ENCODE measurements at regions not wholly inside any gene's neighbourhood (a gene's known extent, or its start where the extent isn't known, plus 50 kb on each side); places are given as distances from the start of the nearest gene placed in this dataset.
"Not testable (repeated sequence)": the region's sequence is repeated elsewhere in the genome, so short reads cannot be mapped to it uniquely, and the experiment has no call there.

DNA sequence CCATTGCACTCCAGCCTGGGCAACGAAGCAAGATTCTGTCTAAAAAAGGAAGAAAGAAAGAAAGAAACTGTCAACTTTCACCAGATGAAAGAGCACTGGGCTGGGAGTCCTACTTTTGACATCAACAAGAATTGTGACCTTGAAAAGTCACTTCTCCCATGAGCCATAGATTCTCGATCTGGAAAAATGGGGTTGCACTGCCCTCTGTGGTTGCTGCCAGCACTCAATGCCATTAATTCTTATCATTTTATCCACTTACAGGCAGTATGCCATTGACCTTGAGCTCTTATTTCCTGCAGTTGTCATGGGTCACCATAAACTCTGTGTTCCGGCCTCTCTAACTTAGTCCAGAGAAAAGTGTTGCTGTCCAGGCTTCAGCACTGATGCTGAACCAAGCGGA, 137.2 kb downstream of the NOC3L start:
- no peak for DNase-seq (ENCODE audit: low read depth in 2 of 2)

- DNase-seq (ENCODE audit: low read depth in 2 of 2), result no peak
Measured at GRCh38 chr10:94230134-94230785, 132.5 kb downstream of the NOC3L start.

DNA sequence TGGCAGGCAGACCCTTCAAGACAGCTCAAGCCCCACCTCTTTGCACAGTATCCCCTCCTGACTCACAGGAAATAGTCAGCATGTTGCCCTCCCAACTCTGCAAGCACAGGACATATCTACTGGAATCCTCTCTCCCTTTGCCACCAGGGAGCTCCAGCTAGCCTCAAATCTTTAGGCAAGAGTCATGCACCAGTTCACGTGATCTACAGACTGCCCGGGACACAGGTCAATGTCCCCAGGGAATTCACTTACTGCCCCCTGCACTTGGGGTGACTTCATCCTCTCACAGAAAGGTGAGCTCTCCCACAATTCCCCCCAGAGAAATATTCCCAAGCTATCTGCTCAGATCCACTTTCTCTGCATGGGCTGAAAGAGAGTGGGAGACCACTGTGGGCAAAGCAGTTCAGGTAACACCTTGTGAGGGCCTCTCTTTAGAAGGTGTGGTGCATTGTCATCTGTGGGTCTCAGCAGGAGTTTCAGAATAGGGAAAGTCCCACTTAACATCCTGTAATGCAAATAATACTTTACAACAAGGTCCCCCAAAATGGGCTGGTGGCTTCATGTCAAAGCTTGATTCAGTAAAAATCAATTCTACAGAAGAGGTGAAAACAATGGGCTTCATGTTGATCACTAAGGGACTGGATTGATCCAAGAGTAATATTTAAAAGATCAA, 129.9 kb downstream of the NOC3L start:
- no peak for DNase-seq (ENCODE audit: low read depth in 2 of 2)

DNA sequence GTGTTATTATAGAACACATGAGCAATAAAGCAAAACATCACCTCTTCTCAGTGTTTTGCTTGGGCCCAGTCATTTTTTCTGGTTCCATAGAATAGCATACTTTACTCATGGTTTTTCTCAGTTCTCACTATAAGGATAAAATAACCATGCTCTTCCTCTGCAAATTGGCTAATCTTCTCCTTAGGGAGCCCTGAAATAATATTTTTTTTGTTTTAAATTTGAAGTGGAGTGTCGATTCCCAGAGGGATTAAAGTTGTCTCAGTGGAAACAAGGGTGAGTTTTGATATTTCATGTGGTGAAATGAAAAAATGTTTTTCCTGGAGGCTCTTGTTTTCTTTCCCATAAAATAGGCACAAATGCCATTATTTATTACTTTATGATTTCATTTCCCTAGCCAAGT, 127.3 kb downstream of the NOC3L start:
- no peak for DNase-seq (ENCODE audit: low read depth in 2 of 2)

DNA sequence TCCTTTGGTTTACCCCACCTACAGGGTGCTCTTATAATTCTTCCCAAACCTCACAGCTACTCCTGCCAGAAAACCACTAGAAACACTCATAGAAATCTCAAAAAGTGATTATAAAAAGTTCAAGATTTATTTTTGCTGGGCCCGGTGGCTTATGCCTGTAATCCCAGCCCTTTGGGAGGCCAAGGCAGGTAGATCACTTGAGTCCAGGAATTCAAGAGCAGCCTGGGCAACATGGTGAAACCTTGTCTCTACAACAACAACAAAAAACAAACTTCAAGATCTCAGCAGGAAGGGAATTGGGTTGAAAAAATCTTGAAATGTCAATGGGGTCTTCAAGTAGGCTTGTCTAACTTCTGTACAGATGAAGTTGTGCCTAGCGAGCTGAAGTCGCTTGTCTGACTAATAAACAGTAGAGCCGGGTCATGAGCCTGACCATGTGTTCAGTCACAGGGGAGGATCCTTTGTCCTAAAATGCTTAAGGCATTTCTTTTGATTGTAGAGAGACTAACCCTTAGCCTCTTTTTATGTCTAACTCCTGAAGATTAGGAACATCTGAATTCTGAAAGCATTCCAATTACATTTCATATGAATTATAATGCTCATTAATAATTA, 124.6 kb downstream of the NOC3L start:
- no peak for DNase-seq (ENCODE audit: low read depth in 2 of 2)

DNA sequence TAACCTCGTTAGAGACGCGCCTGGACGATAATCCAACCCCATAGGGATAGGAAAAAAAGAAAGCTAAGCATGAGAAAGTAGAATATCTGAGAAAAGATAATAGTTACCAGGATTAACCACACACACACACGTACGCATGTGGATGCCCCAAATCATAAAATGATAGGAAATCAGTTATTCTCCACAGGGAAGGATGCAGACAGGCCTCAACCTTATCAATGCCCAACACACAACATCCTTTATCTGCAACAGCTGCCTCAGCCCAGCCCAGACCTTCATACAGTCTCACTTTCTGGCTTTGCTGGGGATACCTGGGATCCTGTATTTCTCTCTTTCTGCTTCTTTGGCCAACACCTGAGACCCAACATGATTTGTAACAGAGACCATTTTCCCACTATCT, 123.0 kb downstream of the NOC3L start:
- no peak for DNase-seq (ENCODE audit: low read depth in 2 of 2)

DNA sequence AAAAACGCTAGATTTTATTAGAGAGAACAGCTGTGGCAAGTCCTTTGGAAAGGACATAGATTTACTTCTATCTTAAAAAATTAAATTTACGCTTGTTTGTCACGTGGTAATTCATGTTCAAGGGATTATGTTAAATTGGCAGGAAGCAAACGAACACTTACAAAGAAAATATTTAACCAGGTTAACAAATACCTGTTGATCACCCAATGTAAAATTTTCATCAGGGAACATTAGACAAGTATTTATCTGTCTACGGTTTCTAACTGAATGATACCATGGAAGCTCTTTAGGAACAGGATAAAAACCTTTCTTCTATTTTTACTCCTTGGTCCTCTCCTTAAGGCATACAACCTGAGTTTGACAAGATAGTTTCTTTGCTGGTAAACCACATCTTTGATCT, 122.2 kb downstream of the NOC3L start:
- no peak for DNase-seq (ENCODE audit: low read depth in 2 of 2)

- no peak for DNase-seq (ENCODE audit: low read depth in 2 of 2)
Measured at GRCh38 chr10:94240901-94241300, 121.8 kb downstream of the NOC3L start.

- DNase-seq (ENCODE audit: low read depth in 2 of 2), result no peak
Measured at GRCh38 chr10:94251098-94251497, 111.6 kb downstream of the NOC3L start.

GRCh38 chr10:94251568-94251967, 111.2 kb downstream of the NOC3L start:
- no peak for DNase-seq (ENCODE audit: low read depth in 2 of 2)

DNA sequence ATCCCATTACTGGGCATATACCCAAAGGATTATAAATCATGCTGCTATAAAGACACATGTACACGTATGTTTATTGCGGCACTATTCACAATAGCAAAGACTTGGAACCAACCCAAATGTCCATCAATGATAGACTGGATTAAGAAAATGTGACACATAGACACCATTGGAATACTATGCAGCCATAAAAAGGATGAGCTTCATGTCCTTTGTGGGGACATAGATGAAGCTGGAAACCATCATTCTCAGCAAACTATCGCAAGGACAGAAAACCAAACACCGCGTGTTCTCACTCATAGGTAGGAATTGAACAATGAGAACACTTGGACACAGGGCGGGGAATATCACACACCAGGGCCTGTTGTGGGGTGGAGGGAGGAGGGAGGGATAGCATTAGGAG, 105.3 kb downstream of the NOC3L start:
- DNase-seq (ENCODE audit: low read depth in 2 of 2), result not testable (repeated sequence)

DNA sequence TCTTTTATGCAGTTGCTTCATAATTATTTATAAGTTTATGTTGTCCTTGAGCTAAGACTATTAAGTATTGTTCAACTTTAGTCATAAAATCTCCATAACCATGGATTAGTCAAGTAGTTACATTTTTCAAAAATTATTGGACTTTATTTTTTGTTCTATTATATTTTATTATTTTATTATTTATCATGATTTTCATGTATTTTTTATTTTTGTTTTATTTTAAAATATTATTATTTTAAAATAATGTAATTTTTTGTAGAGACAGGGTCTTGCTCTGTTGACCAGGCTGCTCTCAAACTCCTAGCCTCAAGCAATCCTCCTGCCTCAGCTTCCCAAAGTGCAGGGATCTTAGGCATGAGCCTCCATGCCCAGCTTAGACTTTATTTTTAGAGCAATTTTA, 102.3 kb downstream of the NOC3L start:
- no peak for DNase-seq (ENCODE audit: low read depth in 2 of 2)

DNA sequence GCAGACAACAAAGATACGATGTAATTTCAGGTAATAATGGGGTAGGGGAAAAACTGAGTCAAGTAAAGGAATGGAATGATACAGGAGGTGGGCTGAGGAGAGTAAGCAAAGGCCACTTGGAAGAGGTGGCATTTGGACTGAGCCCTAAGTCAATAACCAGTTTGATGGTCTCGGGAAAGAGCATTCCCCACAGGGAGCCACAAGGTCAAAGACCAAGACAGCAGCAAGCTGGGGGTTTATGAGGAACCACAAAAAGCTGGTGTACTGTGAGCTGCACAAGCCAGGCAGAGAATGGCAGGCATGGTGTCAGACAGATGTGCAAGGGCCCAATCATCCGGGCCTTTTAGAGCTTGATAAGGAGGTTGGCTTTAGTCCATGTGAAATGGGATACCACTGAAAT, 98.7 kb downstream of the NOC3L start:
- DNase-seq (ENCODE audit: low read depth in 2 of 2), result no peak

DNA sequence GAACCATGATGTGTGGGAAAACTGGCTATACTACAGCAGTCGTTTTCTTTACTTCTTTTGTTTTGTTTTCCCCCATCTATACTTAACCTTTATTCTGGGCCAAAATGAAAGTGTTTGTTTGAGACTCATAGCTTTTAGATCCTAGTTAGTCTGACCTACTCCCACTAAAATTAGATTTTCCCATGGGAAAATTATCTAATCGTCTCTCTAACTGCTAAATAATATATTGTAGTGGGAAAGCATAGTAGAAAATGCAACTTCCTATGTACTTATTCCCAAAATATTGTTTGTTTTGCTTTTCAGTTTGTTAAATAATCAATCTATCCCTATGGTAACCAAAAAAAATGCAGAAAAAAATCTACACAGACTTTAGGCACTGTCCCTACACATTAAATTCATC, 96.6 kb downstream of the NOC3L start:
- no peak for DNase-seq (ENCODE audit: low read depth in 2 of 2)

DNA sequence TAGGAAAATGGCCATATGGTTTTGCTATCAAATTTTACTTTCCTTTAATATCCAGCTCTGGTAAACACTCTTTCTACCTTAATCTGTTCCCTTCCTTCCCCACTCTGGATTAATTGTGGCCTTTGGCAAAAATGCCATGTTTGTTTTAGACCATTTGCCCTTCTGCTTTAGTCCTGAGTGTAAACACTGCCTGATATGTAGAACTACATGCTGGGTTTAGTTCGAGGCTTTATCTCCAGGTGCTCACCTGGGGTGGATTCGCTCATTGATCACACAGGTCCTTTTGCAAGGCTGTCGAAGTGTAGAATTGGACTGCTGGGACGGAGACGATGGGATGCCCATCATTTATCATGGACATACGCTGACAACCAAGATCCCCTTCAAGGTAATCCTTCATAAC, 94.1 kb downstream of the NOC3L start:
- no peak for DNase-seq (ENCODE audit: low read depth in 2 of 2)

DNA sequence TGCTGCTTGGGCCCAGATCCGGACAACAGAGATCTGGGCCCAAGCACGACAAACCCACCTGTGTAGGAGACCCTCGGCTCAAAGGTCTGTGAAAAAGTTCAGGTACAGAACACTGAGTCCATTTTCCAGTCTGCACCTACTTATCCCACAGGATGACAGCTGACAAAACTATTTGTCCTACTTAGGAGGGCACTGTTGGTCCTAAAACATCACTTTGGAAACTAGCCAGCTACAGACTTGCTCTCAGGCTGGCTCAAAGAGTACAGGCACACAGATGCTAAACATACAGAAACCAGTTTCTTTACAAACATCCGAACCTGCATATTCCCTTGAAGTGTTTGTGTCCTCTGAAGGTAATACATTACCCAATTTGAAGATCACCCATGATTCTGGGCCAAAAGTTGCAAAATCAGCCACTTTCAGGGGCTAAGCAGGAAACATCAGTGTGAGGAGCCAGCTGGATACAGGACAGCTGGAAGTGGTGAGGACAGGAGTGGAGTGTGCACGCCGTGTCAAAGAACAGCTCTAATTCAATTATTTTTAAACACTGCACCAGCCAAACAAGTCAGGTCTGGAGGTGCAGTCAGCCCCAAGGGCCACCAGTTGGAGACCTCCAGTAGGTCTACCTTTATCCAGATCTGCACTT, 88.5 kb downstream of the NOC3L start:
- no peak for DNase-seq (ENCODE audit: low read depth in 2 of 2)

GRCh38 chr10:94276140-94276539, 86.6 kb downstream of the NOC3L start:
- no peak for DNase-seq (ENCODE audit: low read depth in 2 of 2)

GRCh38 chr10:94277450-94277849, 85.3 kb downstream of the NOC3L start:
- DNase-seq (ENCODE audit: low read depth in 2 of 2), result no peak

- peak; percentile 1 to 23 for DNase-seq (ENCODE audit: low read depth in 2 of 2)
Measured at GRCh38 chr10:94279835-94280709, 82.7 kb downstream of the NOC3L start.

GRCh38 chr10:94281654-94282053, 81.1 kb downstream of the NOC3L start:
- no peak for DNase-seq (ENCODE audit: low read depth in 2 of 2)

DNA sequence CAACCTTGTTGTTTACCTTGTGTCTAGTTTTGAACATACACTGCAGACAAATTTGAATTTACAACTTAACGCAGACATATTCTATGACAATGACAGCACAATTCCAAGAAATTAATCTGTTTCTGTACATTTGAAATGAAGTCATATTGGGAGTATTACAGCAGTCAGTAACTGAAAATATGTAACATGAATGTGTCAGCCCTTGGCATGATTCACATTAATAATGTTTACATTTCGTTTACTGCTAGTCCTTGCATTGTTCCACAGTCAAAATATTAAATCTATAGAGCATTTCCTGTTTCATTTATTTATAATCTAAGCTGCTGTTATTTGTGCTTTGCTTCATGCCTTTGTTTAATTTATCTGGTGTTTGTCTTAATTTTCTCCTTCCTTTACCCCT, 80.4 kb downstream of the NOC3L start:
- no peak for DNase-seq (ENCODE audit: low read depth in 2 of 2)

Measured in activated CD8-positive, alpha-beta memory T cell treated with anti-CD3 and anti-CD28 coated beads for 4 hours (primary cell).